HUES6 (cell line): ENCODE measurements at regions not wholly inside any gene's neighbourhood (a gene's known extent, or its start where the extent isn't known, plus 50 kb on each side); places are given as distances from the start of the nearest gene placed in this dataset.

Experiments
- H3K27ac ChIP-seq: 2 replicates; pipeline ENCODE4 v1.7.0; 2013; ENCODE audit warnings: low read depth, mild to moderate bottlenecking, low read length, inconsistent platforms
- H3K27me3 ChIP-seq: 2 replicates; pipeline ENCODE4 v1.6.1; 2013; ENCODE audit warnings: low read length; ENCODE audit not compliant: control insufficient read depth, insufficient read depth
- H3K36me3 ChIP-seq: 2 replicates; pipeline ENCODE4 v1.6.1; 2013; ENCODE audit warnings: low read length; ENCODE audit not compliant: control insufficient read depth, insufficient read depth
- H3K4me1 ChIP-seq: 2 replicates; pipeline ENCODE4 v1.6.1; 2013; ENCODE audit warnings: low read length; ENCODE audit not compliant: control insufficient read depth, insufficient read depth
- H3K4me3 ChIP-seq: 2 replicates; pipeline ENCODE4 v1.5.1; 2013; ENCODE audit warnings: low read depth, low read length
- H3K9ac ChIP-seq: one replicate; pipeline ENCODE4 v1.6.1; 2013; ENCODE audit warnings: mild to moderate bottlenecking, low read length
- H3K9me3 ChIP-seq: 2 replicates; pipeline ENCODE4 v1.6.1; 2013; ENCODE audit warnings: low read depth, low read length; ENCODE audit not compliant: control insufficient read depth, insufficient read depth

DNA sequence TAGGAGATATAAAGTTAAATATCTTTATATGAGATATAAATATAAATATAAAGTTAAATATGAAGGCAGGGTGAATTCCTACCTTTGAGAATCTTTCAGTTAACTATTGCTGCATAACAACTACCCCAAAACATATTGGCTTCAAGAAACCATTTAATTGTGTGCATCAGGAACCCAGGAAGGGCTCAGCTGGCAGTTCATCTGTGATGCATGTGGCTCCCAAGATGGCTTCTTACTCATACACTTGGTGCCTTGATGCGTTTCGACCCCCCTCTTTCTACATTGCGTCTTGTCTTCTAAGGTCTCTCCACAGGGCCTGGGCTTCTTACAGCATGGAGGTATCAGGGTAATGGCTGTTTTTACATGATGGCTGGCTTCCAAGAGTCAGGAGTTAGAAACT is 253.9 kb upstream of the CRY1 start:
- no peaks in the 10 kb centered on the region for H3K36me3 ChIP-seq
- no peaks in the 10 kb centered on the region for H3K27me3 ChIP-seq
- no peak overlapping the region for H3K27ac ChIP-seq
- H3K4me3 ChIP-seq, result no peak overlapping the region
- no peaks in the 10 kb centered on the region for H3K4me1 ChIP-seq
- peaks cover 5% of the 10 kb centered on the region for H3K9me3 ChIP-seq
- H3K9ac ChIP-seq, result no peak overlapping the region

DNA sequence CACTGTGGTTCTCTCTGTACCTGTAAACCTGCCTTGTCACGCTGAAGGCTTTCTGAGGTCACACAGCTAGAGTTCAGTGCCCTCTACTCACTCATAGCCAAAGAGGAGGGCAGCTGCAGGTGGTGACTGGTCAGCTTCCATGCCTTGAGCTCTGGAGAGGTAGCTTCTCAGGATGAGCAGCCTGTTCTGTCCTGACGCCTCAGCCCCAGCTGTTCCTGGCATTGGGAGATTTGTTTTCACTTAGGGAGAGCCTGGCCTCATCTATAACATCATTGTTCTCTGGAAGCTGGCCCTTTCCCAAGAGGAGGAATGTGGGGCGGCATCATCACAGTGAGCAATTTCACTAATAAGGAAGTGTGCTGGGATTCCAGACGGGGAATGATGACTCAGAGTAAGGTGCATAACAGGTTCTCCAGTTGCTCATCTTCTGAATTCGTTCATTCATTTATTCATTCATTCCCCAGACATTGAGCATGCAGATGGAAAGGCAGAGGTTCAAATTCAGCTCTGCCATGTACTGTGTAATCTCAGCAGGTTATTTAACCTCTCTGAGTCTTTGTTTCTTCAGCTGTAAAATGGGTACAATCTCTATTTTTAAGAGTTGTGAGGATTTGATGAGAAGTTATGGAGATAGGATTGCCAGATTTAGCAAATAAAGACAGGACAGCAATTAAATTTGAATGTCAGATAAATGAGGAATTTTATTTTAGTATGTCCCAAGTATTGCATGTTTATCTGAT is 255.8 kb upstream of the CRY1 start:
- Histone ChIP-seq H3K9me3 (peaks cover 9% of the 10 kb centered on the region), H3K4me1 (no peaks in the 10 kb centered on the region), H3K36me3 (no peaks in the 10 kb centered on the region), H3K27ac (no peak overlapping the region), H3K27me3 (no peaks in the 10 kb centered on the region), H3K4me3 (no peak overlapping the region), H3K9ac (no peak overlapping the region)

GRCh38 chr12:107349839-107350238 is 256.5 kb upstream of the CRY1 start:
- H3K27ac ChIP-seq, result no peak overlapping the region
- no peaks in the 10 kb centered on the region for H3K4me1 ChIP-seq
- H3K27me3 ChIP-seq, result no peaks in the 10 kb centered on the region
- no peaks in the 10 kb centered on the region for H3K36me3 ChIP-seq
- no peak overlapping the region for H3K4me3 ChIP-seq
- H3K9ac ChIP-seq, result no peak overlapping the region
- peaks cover 9% of the 10 kb centered on the region for H3K9me3 ChIP-seq

- H3K27me3 ChIP-seq, result no peaks in the 10 kb centered on the region
- no peaks in the 10 kb centered on the region for H3K36me3 ChIP-seq
Measured at GRCh38 chr12:107351109-107351508, 257.8 kb upstream of the CRY1 start.

GRCh38 chr12:107351713-107352112 is 258.4 kb upstream of the CRY1 start:
- Histone ChIP-seq H3K27ac (no peak overlapping the region), H3K9ac (no peak overlapping the region), H3K4me3 (no peak overlapping the region), H3K27me3 (no peaks in the 10 kb centered on the region), H3K36me3 (no peaks in the 10 kb centered on the region), H3K9me3 (peaks cover 9% of the 10 kb centered on the region), H3K4me1 (no peaks in the 10 kb centered on the region)

More at GRCh38 chr12:107351109-107351508, 257.8 kb upstream of the CRY1 start:
- no peak overlapping the region for H3K4me3 ChIP-seq
- no peak overlapping the region for H3K9ac ChIP-seq
- no peak overlapping the region for H3K27ac ChIP-seq
- peaks cover 9% of the 10 kb centered on the region for H3K9me3 ChIP-seq
- no peaks in the 10 kb centered on the region for H3K4me1 ChIP-seq

- H3K9ac ChIP-seq, result no peak overlapping the region
Measured at GRCh38 chr12:107352347-107353081, 259.2 kb upstream of the CRY1 start.

GRCh38 chr12:107353312-107353711 is 260.0 kb upstream of the CRY1 start:
- Histone ChIP-seq H3K27me3 (no peaks in the 10 kb centered on the region), H3K4me3 (no peak overlapping the region), H3K9me3 (peaks cover 4% of the 10 kb centered on the region), H3K27ac (no peak overlapping the region), H3K4me1 (no peaks in the 10 kb centered on the region), H3K36me3 (no peaks in the 10 kb centered on the region), H3K9ac (no peak overlapping the region)

More at GRCh38 chr12:107352347-107353081, 259.2 kb upstream of the CRY1 start:
- Histone ChIP-seq H3K36me3 (no peaks in the 10 kb centered on the region), H3K27me3 (no peaks in the 10 kb centered on the region), H3K27ac (no peak overlapping the region), H3K4me1 (no peaks in the 10 kb centered on the region), H3K4me3 (no peak overlapping the region), H3K9me3 (peaks cover 6% of the 10 kb centered on the region)

DNA sequence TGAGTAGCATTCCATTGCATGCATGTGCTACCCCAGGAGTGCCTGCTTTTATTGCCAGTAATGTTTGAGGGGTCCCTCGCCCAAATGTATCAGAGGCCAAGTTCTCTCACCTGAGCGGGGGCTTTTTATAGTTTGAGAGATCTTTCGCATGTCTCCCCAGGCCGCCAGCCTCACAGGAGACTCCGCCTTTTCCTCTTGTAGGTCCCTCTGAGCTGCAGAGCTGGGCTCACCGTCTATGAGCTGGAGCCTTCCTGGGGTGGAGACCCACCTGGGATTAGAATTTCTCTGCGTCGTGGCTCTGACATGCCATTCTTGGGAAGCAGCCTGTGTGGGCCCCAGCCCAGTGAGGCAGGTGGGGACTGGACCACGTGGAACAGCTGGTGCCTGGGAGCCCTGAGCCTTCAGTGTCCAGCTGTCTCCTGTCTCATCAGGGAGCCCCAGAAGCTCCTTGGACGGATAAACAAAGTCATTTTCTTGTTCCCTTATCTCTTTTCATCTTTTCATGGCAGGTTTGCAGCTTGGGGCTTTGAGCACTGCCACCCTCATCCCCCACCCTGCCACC is 261.7 kb upstream of the CRY1 start:
- Histone ChIP-seq H3K4me1 (no peaks in the 10 kb centered on the region), H3K9ac (no peak overlapping the region), H3K4me3 (no peak overlapping the region), H3K36me3 (no peaks in the 10 kb centered on the region), H3K27me3 (no peaks in the 10 kb centered on the region), H3K27ac (no peak overlapping the region), H3K9me3 (peaks cover 4% of the 10 kb centered on the region)

- no peak overlapping the region for H3K9ac ChIP-seq
- H3K27me3 ChIP-seq, result no peaks in the 10 kb centered on the region
- no peaks in the 10 kb centered on the region for H3K4me1 ChIP-seq
- H3K9me3 ChIP-seq, result peaks cover 4% of the 10 kb centered on the region
- H3K36me3 ChIP-seq, result no peaks in the 10 kb centered on the region
- H3K27ac ChIP-seq, result no peak overlapping the region
- H3K4me3 ChIP-seq, result no peak overlapping the region
Measured at GRCh38 chr12:107355612-107356011, 262.3 kb upstream of the CRY1 start.

DNA sequence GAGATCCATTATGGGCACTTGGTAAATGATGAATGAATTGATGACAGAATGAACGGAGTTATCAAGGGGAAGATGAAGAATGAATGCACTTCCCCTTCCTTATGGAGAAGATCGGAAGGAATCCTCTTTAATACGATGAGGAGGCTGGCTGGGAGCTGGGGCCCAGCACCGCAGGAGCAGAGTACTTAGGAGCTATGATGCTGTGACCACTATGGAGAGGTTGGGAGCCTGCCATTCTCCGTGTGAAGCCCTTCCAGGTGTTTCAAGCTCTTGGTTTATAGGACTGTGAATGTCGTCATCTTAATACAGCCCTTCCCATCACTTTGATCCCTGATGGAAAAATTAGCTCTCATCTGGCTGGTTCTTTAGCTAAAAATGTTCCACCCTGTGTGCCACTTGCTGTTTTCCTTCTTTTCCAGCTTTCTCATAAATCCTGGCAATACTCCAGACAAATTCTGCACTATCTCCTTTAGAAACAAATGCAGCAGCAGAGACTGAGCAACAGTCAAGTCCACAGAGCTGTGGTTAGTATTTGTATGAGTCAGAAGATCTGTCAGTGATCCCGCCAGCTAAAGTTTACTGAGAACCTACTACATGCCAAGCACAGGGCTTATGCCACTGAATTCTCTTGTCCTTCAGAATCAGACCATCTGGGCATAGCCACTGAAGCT is 263.1 kb upstream of the CRY1 start:
- H3K9ac ChIP-seq, result no peak overlapping the region
- no peaks in the 10 kb centered on the region for H3K27me3 ChIP-seq
- H3K36me3 ChIP-seq, result no peaks in the 10 kb centered on the region
- H3K4me3 ChIP-seq, result no peak overlapping the region
- peaks cover 4% of the 10 kb centered on the region for H3K9me3 ChIP-seq
- no peak overlapping the region for H3K27ac ChIP-seq
- no peaks in the 10 kb centered on the region for H3K4me1 ChIP-seq

- H3K36me3 ChIP-seq, result no peaks in the 10 kb centered on the region
- H3K9me3 ChIP-seq, result peaks cover 4% of the 10 kb centered on the region
- no peaks in the 10 kb centered on the region for H3K27me3 ChIP-seq
- H3K4me3 ChIP-seq, result no peak overlapping the region
- no peak overlapping the region for H3K27ac ChIP-seq
- H3K9ac ChIP-seq, result no peak overlapping the region
- no peaks in the 10 kb centered on the region for H3K4me1 ChIP-seq
Measured at GRCh38 chr12:107356937-107357295, 263.6 kb upstream of the CRY1 start.
